Keratinocyte (primary cell): ENCODE measurements at regions not wholly inside any gene's neighbourhood (a gene's known extent, or its start where the extent isn't known, plus 50 kb on each side); places are given as distances from the start of the nearest gene placed in this dataset.

Source experiments
- DNase-seq: peaks from one replicate; pipeline ENCODE4 v3.0.0-alpha.2; 2011; ENCODE audit warnings: low read depth, missing footprints, low spot score
- FAIRE-seq: peaks from 2 replicates; lab custom pipeline; 2011; peaks lifted over from hg19 to GRCh38; lab: Jason Lieb, UNC
- H2AFZ ChIP-seq: 2 replicates; pipeline ENCODE4 v1.6.0; 2012; ENCODE audit warnings: low read length, control low read depth, inconsistent platforms; ENCODE audit not compliant: control insufficient read depth
- H3K27ac ChIP-seq: 2 replicates; pipeline ENCODE4 v1.5.1; 2011; ENCODE audit warnings: low read length; ENCODE audit not compliant: control insufficient read depth, insufficient read depth
- H3K27me3 ChIP-seq: 3 replicates; pipeline ENCODE4 v1.6.0; 2011; ENCODE audit warnings: low read length; ENCODE audit not compliant: control insufficient read depth, insufficient read depth; ENCODE audit errors: extremely low read depth
- H3K36me3 ChIP-seq, 2 experiments: 2 replicates in 1 of 2; 3 replicates in 1 of 2; pipeline ENCODE4 v1.5.1; 2011; ENCODE audit warnings: low read length in 2 of 2, mild to moderate bottlenecking in 1 of 2; ENCODE audit not compliant: control insufficient read depth in 2 of 2, insufficient read depth in 2 of 2; ENCODE audit errors: extremely low read depth in 1 of 2
- H3K4me1 ChIP-seq: 3 replicates; pipeline ENCODE4 v1.5.1; 2011; ENCODE audit warnings: low read length; ENCODE audit not compliant: control insufficient read depth, insufficient read depth; ENCODE audit errors: extremely low read depth
- H3K4me2 ChIP-seq: 3 replicates; pipeline ENCODE4 v1.6.0; 2011; ENCODE audit warnings: low read depth, low read length; ENCODE audit not compliant: control insufficient read depth, insufficient read depth; ENCODE audit errors: extremely low read depth
- H3K4me3 ChIP-seq, 3 experiments: fragments of 200-600 bp in 1 of 3; sonication (generic) in 1 of 3; 2 replicates in 2 of 3; 3 replicates in 1 of 3; pipeline ENCODE4 v1.5.1; 2011 to 2016; ENCODE audit warnings: low read length in 3 of 3, mild to moderate bottlenecking in 3 of 3, control low read depth in 2 of 3, inconsistent platforms in 1 of 3, low read depth in 1 of 3, mixed read lengths in 1 of 3, mixed run types in 1 of 3, moderate library complexity in 1 of 3; ENCODE audit not compliant: control insufficient read depth in 2 of 3, insufficient read depth in 2 of 3; ENCODE audit errors: extremely low read depth in 1 of 3
- H3K79me2 ChIP-seq: 2 replicates; pipeline ENCODE4 v1.6.0; 2012; ENCODE audit warnings: low read length; ENCODE audit not compliant: control insufficient read depth, insufficient read depth
- H3K9ac ChIP-seq: 3 replicates; pipeline ENCODE4 v1.6.0; 2011; ENCODE audit warnings: low read length; ENCODE audit not compliant: control insufficient read depth, insufficient read depth; ENCODE audit errors: extremely low read depth
- H3K9me1 ChIP-seq: 3 replicates; pipeline ENCODE4 v1.6.0; 2011; ENCODE audit warnings: low read length; ENCODE audit not compliant: control insufficient read depth, insufficient read depth; ENCODE audit errors: extremely low read depth
- H3K9me3 ChIP-seq: 2 replicates; pipeline ENCODE4 v1.5.1; 2012; ENCODE audit warnings: low read depth, low read length; ENCODE audit not compliant: control insufficient read depth
- H4K20me1 ChIP-seq: 3 replicates; pipeline ENCODE4 v1.6.0; 2011; ENCODE audit warnings: low read length; ENCODE audit not compliant: control insufficient read depth, insufficient read depth; ENCODE audit errors: extremely low read depth
- CTCF ChIP-seq, 3 experiments: IDR thresholded peaks in 1 of 3; conservative IDR thresholded peaks in 1 of 3; optimal IDR thresholded peaks in 1 of 3; 2 replicates in 2 of 3; 3 replicates in 1 of 3; pipeline versions ENCODE3 to v1.5.1; 2011; ENCODE audit warnings: low read length in 3 of 3, mild to moderate bottlenecking in 3 of 3, moderate library complexity in 2 of 3, control low read depth in 1 of 3, inconsistent platforms in 1 of 3; ENCODE audit not compliant: insufficient read depth in 2 of 3; ENCODE audit errors: extremely low read depth in 1 of 3
- EZH2 ChIP-seq: IDR thresholded peaks from one replicate; pipeline ENCODE4 v1.6.1; 2012; ENCODE audit warnings: inconsistent platforms, mild to moderate bottlenecking, low read length, moderate library complexity
- dilution Hi-C: fragments of 300-500 bp; cut with MboI; formaldehyde crosslinking; loops from one replicate; pipeline ENCODE4 v1.7.0; 2020; ENCODE audit warnings: low sequenced_read_pairs; ENCODE audit not compliant: extremely low pct_ligation_motif_present

- DNase-seq = no peak
- Histone ChIP-seq H3K9ac (no peak overlapping the region), H3K4me1 (peaks cover 7% of the 10 kb centered on the region), H4K20me1 (no peaks in the 10 kb centered on the region), H3K9me1 (no peaks in the 10 kb centered on the region), H3K79me2 (no peaks in the 10 kb centered on the region), H3K4me2 (no peak overlapping the region), H3K27ac (no peak overlapping the region), H2AFZ (no peak overlapping the region), H3K9me3 (no peaks in the 10 kb centered on the region), H3K27me3 (no peaks in the 10 kb centered on the region), H3K36me3 (no peaks in the 10 kb centered on the region), H3K4me3 (no peak overlapping the region)
- dilution Hi-C loops = loop anchor here (25.0 kb wide), 1 partner anchor 91 kb away; the partner anchor contains the start of gene SHB
- TF ChIP-seq EZH2 (no peak), CTCF (optimal IDR thresholded peaks at IDR 0.05 in 1 of 3, IDR thresholded peaks at IDR 0.05 in 1 of 3, conservative IDR thresholded peaks at IDR 0.05 in 1 of 3; ENCODE audit: extremely low read depth in 1 of 3, insufficient read depth in 2 of 3, low read length in 3 of 3) (no peak)
- no peak for FAIRE-seq
These were observed 84.3 kb upstream of the SHB start for GRCh38 chr9:38153152-38153909.

- Histone ChIP-seq H2AFZ (no peak overlapping the region), H3K27ac (no peak overlapping the region), H4K20me1 (no peaks in the 10 kb centered on the region), H3K36me3 (no peaks in the 10 kb centered on the region), H3K9me3 (peaks cover 2% of the 10 kb centered on the region), H3K4me3 (no peak overlapping the region), H3K4me1 (peaks cover 7% of the 10 kb centered on the region), H3K79me2 (no peaks in the 10 kb centered on the region), H3K9me1 (no peaks in the 10 kb centered on the region), H3K27me3 (no peaks in the 10 kb centered on the region), H3K9ac (no peak overlapping the region), H3K4me2 (no peak overlapping the region)
- DNase-seq = no peak
- dilution Hi-C loops = loop anchor here (25.0 kb wide), 1 partner anchor 87 kb away; the partner anchor contains the start of gene SHB
- no peak for FAIRE-seq
- no peak for TF ChIP-seq CTCF (optimal IDR thresholded peaks at IDR 0.05 in 1 of 3, IDR thresholded peaks at IDR 0.05 in 1 of 3, conservative IDR thresholded peaks at IDR 0.05 in 1 of 3; ENCODE audit: extremely low read depth in 1 of 3, insufficient read depth in 2 of 3, low read length in 3 of 3)
- no peak for TF ChIP-seq EZH2
These were observed 80.6 kb upstream of the SHB start for GRCh38 chr9:38149647-38150046.
